Colonic mucosa (tissue), 4 donors: ENCODE measurements at regions not wholly inside any gene's neighbourhood (a gene's known extent, or its start where the extent isn't known, plus 50 kb on each side); places are given as distances from the start of the nearest gene placed in this dataset.
A peak's percentile ranks its signal among the peaks of the same experiment; 100 is the strongest.

Experiments used
- DNase-seq: peaks from one replicate; pipeline ENCODE4 v3.0.0-alpha.2; 2020
- H3K27ac ChIP-seq: fragments of 200-600 bp; one replicate; pipeline ENCODE4 v1.8.0; 2021
- H3K27me3 ChIP-seq: fragments of 200-600 bp; one replicate; pipeline ENCODE4 v1.8.0; 2021
- H3K36me3 ChIP-seq: fragments of 200-600 bp; one replicate; pipeline ENCODE4 v1.8.0; 2021
- H3K4me1 ChIP-seq: fragments of 200-600 bp; one replicate; pipeline ENCODE4 v1.8.0; 2021; ENCODE audit warnings: mild to moderate bottlenecking
- H3K4me3 ChIP-seq: fragments of 200-600 bp; one replicate; pipeline ENCODE4 v1.8.0; 2021
- H3K9ac ChIP-seq, 2 donors: one replicate each; pipeline ENCODE4 v1.7.0; 2013; ENCODE audit warnings: control low read depth in 2 of 2, low read depth in 2 of 2, low read length in 2 of 2
- H3K9me3 ChIP-seq: fragments of 200-600 bp; one replicate; pipeline ENCODE4 v1.8.0; 2021
- intact Hi-C: fragments of 100-400 bp; cut with DNase I; formaldehyde crosslinking; loops from one replicate; pipeline ENCODE4 v1.14.1; 2022
- TF ChIP-seq, protein P1 (sequence below): fragments of 200-600 bp; IDR thresholded peaks from one replicate; pipeline ENCODE4 v1.8.0; 2022; ENCODE audit warnings: antibody characterized with exemption, mild to moderate bottlenecking
- donor health status: healthy.
- donor health status: DM: no; HTN: no; CAD: no.
- donor health status: DM: no; HTN: no; CAD: no.

DNA sequence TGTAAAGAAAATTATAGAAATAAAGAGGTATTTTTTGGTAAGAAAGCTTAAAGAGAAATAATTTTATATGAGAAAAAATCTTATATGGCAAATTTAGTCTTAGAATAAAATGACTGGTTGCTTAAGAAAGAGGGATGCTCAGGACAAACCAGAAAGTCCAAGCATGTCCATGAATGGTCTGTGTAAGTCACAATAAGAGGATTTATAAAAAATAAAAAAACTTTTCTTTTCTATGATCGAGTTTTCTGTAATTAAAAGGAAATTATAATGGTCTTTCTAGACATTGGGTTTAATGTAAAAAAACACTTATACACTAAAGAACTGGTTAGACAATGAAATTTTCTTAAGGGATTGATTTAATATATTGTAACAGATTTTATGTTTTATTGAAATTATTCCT lies 819.6 kb downstream of the TBC1D22A start:
- Histone ChIP-seq H3K9me3 (no peaks in the 10 kb centered on the region), H3K27me3 (no peaks in the 10 kb centered on the region), H3K36me3 (no peaks in the 10 kb centered on the region), H3K4me3 (no peak overlapping the region), H3K27ac (no peak overlapping the region), H3K4me1 (no peaks in the 10 kb centered on the region), H3K9ac (no peak overlapping the region)
- TF ChIP-seq, protein P1, sequence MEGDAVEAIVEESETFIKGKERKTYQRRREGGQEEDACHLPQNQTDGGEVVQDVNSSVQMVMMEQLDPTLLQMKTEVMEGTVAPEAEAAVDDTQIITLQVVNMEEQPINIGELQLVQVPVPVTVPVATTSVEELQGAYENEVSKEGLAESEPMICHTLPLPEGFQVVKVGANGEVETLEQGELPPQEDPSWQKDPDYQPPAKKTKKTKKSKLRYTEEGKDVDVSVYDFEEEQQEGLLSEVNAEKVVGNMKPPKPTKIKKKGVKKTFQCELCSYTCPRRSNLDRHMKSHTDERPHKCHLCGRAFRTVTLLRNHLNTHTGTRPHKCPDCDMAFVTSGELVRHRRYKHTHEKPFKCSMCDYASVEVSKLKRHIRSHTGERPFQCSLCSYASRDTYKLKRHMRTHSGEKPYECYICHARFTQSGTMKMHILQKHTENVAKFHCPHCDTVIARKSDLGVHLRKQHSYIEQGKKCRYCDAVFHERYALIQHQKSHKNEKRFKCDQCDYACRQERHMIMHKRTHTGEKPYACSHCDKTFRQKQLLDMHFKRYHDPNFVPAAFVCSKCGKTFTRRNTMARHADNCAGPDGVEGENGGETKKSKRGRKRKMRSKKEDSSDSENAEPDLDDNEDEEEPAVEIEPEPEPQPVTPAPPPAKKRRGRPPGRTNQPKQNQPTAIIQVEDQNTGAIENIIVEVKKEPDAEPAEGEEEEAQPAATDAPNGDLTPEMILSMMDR: no peak
- intact Hi-C loops: no loop called here
- no peak for DNase-seq

DNA sequence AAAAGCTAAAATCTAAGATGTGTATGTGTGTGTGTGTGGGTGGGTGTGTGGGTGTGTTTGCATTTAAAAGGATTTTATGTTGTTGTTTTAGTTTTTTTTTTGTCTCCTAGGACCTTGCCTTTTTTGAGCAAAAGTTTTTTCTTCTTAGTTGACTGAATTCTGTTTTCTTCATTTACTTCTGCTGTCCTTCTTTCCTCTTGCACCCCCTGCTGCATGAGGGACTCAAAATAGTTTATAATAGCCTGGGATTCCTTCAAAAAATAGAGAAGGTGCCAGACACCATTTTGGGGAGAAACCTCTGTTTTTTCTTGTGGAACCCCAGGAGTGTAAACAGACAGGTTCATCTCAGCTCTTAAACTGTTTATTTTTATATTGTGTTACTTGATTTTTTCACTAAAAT lies 817.7 kb downstream of the TBC1D22A start:
- intact Hi-C loops: no loop called here
- Histone ChIP-seq H3K36me3 (no peaks in the 10 kb centered on the region), H3K4me1 (no peaks in the 10 kb centered on the region), H3K4me3 (no peak overlapping the region), H3K9me3 (no peaks in the 10 kb centered on the region), H3K27ac (no peak overlapping the region), H3K9ac (no peak overlapping the region), H3K27me3 (no peaks in the 10 kb centered on the region)
- TF ChIP-seq, protein P1: no peak
- no peak for DNase-seq

DNA sequence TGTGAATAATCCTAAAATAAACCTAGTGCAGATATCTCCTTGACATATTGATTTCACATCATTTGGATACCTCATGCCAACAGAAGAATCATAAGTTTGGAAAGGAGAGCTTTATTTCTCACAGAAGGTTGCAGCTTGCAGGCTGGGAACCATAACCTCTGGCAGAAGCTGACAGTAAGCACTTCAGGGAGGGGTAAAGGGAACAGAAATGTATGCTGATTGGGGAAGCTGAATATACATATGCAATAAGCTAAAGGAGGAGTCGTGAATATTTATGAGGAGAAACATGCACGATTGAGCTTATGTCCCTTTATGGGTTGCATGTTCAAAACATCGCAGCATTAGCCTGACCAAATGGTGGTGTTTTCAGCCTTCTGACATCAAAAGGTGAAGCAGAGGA lies 814.5 kb downstream of the TBC1D22A start:
- intact Hi-C loops: no loop called here
- TF ChIP-seq, protein P1: no peak
- no peak overlapping the region for H3K27ac ChIP-seq
- no peaks in the 10 kb centered on the region for H3K36me3 ChIP-seq
- H3K9ac ChIP-seq: no peak overlapping the region
- H3K4me1 ChIP-seq: no peaks in the 10 kb centered on the region
- DNase-seq: no peak
- no peaks in the 10 kb centered on the region for H3K9me3 ChIP-seq
- H3K27me3 ChIP-seq: no peaks in the 10 kb centered on the region
- no peak overlapping the region for H3K4me3 ChIP-seq

DNA sequence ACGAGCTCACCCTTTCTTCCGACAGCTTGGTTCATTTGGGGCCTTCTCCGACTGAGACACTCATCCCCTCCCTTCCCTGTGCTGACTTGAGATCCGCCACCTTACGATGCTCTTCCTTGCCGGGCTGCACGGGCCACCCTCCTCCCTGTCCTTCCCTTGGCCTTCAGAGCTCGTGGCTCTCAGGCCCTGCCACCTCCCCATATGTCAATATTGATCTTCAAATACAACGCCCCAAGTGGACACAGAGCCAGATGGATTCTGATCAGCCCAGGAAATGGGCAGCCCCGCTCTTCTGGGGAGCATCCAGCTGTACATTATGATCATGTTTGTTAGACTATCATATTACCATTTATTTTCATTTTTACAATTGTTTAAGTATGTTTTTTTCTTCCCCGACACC lies 812.8 kb downstream of the TBC1D22A start:
- no peak overlapping the region for H3K9ac ChIP-seq
- H3K4me1 ChIP-seq: no peaks in the 10 kb centered on the region
- H3K27ac ChIP-seq: no peak overlapping the region
- H3K27me3 ChIP-seq: no peaks in the 10 kb centered on the region
- intact Hi-C loops: no loop called here
- H3K9me3 ChIP-seq: no peaks in the 10 kb centered on the region
- TF ChIP-seq, protein P1: no peak
- H3K4me3 ChIP-seq: no peak overlapping the region
- peak; percentile 26 for DNase-seq
- no peaks in the 10 kb centered on the region for H3K36me3 ChIP-seq

DNA sequence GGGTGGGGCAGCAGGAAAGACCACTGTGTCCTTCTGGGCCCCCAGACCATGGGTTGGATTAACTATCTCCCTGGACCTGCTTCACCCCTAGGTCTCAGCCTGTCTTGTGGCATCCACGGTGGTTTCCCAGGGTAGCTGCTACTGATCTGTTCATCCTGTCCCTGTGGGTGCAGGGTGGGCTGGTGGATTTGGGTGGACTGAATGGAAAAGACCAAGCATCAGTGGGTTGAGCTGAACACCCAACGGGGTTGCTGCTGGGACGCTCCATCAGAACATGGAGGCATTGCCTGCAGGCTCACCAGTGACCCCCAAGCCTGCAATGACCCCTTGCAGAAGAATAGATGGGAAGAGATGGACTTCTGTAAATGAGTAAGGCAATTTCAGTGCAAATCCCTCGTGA lies 812.1 kb downstream of the TBC1D22A start:
- TF ChIP-seq, protein P1: no peak
- Histone ChIP-seq H3K27me3 (no peaks in the 10 kb centered on the region), H3K4me1 (no peaks in the 10 kb centered on the region), H3K9me3 (no peaks in the 10 kb centered on the region), H3K36me3 (no peaks in the 10 kb centered on the region), H3K4me3 (no peak overlapping the region), H3K9ac (no peak overlapping the region), H3K27ac (no peak overlapping the region)
- intact Hi-C loops: no loop called here
- no peak for DNase-seq

DNA sequence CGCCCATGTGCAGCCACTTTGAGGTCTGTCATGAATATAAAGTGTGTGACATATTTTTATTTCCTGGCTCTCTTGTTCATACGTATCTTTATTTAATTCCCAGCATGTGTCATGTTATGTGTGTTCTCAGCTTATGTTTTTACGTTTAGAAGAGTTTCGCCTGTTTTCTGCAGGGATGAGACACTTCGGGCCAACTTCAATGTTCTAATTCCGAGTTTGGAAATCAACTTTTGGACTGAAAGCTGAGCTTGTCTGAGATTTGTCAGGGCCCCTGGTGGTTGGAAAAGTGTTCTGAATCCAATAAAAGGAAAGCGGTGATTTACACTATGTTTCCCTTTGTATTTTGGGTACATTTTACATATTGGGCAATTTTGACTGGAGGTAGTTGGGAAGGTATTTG lies 810.7 kb downstream of the TBC1D22A start:
- H3K27me3 ChIP-seq: no peaks in the 10 kb centered on the region
- no peak overlapping the region for H3K27ac ChIP-seq
- H3K9me3 ChIP-seq: no peaks in the 10 kb centered on the region
- H3K36me3 ChIP-seq: no peaks in the 10 kb centered on the region
- H3K4me1 ChIP-seq: no peaks in the 10 kb centered on the region
- no peak overlapping the region for H3K4me3 ChIP-seq
- no peak overlapping the region for H3K9ac ChIP-seq
- DNase-seq: no peak
- intact Hi-C loops: no loop called here
- TF ChIP-seq, protein P1: no peak
